HepG2 (cell line): ENCODE measurements at regions not wholly inside any gene's neighbourhood (a gene's known extent, or its start where the extent isn't known, plus 50 kb on each side); places are given as distances from the start of the nearest gene placed in this dataset.

ENCODE experiments used
- CC2D1A ChIP-seq: sonication (generic); formaldehyde crosslinking; IDR thresholded peaks from 2 replicates; pipeline ENCODE4 v1.8.1; 2023; ENCODE audit warnings: mild to moderate bottlenecking, missing genetic modification reagents
- CCAR2 ChIP-seq: fragments of 200-400 bp; formaldehyde crosslinking; optimal IDR thresholded peaks from 2 replicates; pipeline ENCODE3; 2018; ENCODE audit warnings: low read depth, mild to moderate bottlenecking, low read length, moderate library complexity

DNA sequence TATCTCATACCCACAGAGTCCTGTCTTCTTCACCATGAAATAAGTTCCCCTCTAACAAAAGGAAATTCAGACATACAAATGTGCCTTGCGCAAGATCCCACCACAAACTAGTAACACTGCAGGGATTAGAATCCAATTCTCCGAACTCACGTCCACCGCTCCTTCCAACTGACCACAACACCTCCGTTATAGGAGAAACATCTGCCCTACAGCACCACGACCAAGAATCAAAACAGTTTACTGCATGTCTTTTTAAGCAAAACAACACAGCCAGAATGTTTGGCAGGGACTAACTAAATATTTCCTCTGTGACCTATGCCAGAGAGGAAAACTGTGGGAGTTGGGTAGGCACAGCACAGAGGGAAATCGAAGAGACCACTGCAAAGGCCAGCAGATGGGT, 72.7 kb upstream of the AKIP1 start:
- no peak for TF ChIP-seq CC2D1A
- TF ChIP-seq CCAR2 = no peak
